GM18502 (cell line): ENCODE measurements at regions not wholly inside any gene's neighbourhood (a gene's known extent, or its start where the extent isn't known, plus 50 kb on each side); places are given as distances from the start of the nearest gene placed in this dataset.
"Not testable (repeated sequence)": the region's sequence is repeated elsewhere in the genome, so short reads cannot be mapped to it uniquely, and the experiment has no call there.

ENCODE experiments used
- ATAC-seq: cut with Tn5 transposase; IDR thresholded peaks from one replicate; pipeline ENCODE4 v1.9.1; 2021; ENCODE audit warnings: mild to moderate bottlenecking; ENCODE audit not compliant: unreplicated experiment, poor library complexity

- not testable (repeated sequence) for ATAC-seq
These were observed 52.4 kb upstream of the JARID2 start for GRCh38 chr6:15193451-15193850.

DNA sequence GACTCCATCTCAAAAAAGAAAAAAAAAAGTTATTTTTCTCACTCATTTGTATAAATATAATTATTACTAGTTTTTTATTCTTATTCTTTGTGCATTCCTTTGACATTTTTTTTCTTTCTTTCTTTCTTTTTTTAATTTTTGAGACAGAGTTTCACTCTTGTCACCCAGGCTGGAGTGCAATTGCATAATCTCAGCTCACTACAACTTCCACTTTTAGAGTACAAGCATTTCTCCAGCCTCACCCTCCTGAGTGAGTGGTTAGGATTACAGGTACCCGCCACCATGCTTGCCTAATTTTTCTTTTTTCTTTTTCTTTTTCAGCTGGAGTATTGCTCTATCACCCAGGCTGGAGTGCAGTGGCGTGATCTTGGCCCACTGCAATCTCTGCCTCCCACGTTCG is 51.4 kb upstream of the JARID2 start:
- ATAC-seq: no peak
